Stimulated activated memory B cell treated with anti-CD40 and anti-IgM and Interleukin-4, amounts not matched to agents 10 μg/mL and 1 μg/mL and 100 μg/mL, for 72 hours (primary cell): ENCODE measurements at regions not wholly inside any gene's neighbourhood (a gene's known extent, or its start where the extent isn't known, plus 50 kb on each side); places are given as distances from the start of the nearest gene placed in this dataset.

Experiments
- ATAC-seq: fragments of 150-1000 bp; cut with Tn5 transposase; 2 replicates; pipeline ENCODE4 v1.10.0; 2021
- H3K27ac Mint-ChIP-seq: one replicate; pipeline ENCODE4 v1.8.0; 2022; ENCODE audit warnings: mild to moderate bottlenecking, mixed read lengths
- H3K27me3 Mint-ChIP-seq: one replicate; pipeline ENCODE4 v1.8.0; 2022; ENCODE audit warnings: mixed read lengths
- H3K36me3 Mint-ChIP-seq: one replicate; pipeline ENCODE4 v1.8.0; 2022; ENCODE audit warnings: mixed read lengths
- H3K4me1 Mint-ChIP-seq: one replicate; pipeline ENCODE4 v1.8.0; 2022; ENCODE audit warnings: mixed read lengths
- H3K4me3 Mint-ChIP-seq: one replicate; pipeline ENCODE4 v1.8.0; 2022; ENCODE audit warnings: mild to moderate bottlenecking, moderate library complexity, mixed read lengths
- H3K9me3 Mint-ChIP-seq: one replicate; pipeline ENCODE4 v1.8.0; 2022; ENCODE audit warnings: mixed read lengths

DNA sequence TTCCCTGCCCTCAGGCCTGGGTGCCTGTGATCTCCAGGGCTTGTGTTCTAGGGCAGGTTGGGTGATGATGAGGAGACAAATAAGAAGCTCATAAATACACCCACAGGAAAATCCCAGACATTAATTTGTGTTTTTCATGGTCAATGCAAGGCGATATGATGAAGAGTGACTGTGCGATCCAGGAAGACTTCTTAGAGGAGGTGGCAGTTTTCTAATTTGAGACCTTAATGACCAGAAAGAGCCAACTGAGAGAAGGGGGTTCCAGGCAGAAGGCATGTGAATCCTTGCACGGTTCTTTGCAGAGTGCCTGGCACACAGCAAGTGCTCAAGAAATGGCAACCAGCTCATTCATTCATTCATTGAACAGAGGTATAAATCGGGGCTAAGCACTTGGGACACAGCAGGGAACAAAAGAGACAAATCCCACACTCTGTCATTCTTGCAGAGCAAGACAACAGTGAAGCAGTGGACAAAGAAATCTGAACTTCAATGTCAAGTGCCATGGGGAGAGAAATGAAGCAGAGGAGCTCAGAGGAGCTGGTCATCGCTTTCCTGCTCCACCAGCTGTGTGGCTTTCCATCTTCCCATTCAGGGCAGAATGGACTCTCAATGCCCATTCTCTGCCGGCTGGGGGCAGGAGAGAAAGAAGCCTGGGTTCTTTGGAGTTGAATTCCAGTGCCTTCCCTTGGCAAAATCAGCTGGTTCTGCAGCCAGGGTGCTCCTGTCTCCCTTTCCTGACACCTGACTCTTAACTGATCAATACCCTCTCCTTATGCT, 128.3 kb downstream of the AACS start:
- no peak for ATAC-seq
- Mint-ChIP-seq H3K9me3 (no peaks in the 10 kb centered on the region), H3K27ac (no peak overlapping the region), H3K4me1 (no peaks in the 10 kb centered on the region), H3K27me3 (peaks cover 81% of the 10 kb centered on the region), H3K36me3 (no peaks in the 10 kb centered on the region), H3K4me3 (no peak overlapping the region)

DNA sequence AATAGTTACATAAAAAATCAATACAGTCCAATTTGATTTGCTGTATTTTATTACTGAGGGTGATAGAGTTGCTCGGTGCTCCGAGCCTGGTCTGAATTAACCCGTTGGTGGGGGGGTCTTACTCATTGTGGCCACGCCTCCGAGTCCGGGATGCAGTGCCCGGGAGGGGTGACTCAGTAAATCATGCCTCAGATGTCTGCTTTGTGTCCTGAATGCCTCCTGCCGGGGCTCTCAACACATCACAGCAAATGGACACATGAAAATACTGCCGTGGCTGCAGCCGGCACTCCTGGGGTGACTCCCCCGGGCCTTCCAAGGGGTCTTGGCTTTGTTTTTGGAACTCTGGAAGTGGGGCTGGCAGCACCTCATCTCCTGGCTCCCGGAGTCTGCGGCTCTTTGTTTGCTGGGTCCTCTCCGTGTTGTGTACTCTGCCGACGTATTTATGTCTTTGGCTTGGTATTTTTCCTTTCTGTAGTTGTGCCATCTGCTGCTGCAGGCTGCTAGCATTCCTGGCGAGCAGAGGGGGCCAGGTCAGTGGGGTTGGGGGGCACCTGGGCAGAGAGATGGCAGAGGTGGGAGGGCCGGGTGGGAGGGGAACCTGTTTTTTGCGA, 129.0 kb downstream of the AACS start:
- Mint-ChIP-seq H3K36me3 (no peaks in the 10 kb centered on the region), H3K27ac (no peak overlapping the region), H3K4me1 (no peaks in the 10 kb centered on the region), H3K9me3 (no peaks in the 10 kb centered on the region), H3K27me3 (peaks cover 81% of the 10 kb centered on the region), H3K4me3 (no peak overlapping the region)
- no peak for ATAC-seq

DNA sequence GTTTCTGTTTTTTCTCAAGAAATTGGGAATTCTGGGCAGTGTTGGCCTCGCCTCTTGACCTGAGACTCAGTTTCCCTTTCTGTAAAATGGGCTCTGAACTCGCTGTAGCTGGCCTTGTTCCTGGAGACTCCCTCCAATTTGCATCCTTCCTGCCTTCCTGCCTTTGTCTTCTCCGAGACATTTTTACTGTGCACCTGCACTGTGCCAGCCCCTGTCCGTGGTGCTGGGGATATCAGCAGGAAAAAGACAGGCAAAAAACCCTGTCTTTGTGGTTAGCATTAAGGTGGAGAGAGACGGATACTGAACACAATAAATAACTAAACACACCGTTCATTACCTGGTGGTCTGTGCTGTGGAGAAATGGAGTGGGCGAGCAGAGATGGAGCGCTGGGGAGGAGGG, 129.8 kb downstream of the AACS start:
- no peaks in the 10 kb centered on the region for H3K9me3 Mint-ChIP-seq
- H3K4me3 Mint-ChIP-seq: no peak overlapping the region
- H3K36me3 Mint-ChIP-seq: no peaks in the 10 kb centered on the region
- no peak for ATAC-seq
- H3K27ac Mint-ChIP-seq: no peak overlapping the region
- H3K27me3 Mint-ChIP-seq: peaks cover 81% of the 10 kb centered on the region
- no peaks in the 10 kb centered on the region for H3K4me1 Mint-ChIP-seq

DNA sequence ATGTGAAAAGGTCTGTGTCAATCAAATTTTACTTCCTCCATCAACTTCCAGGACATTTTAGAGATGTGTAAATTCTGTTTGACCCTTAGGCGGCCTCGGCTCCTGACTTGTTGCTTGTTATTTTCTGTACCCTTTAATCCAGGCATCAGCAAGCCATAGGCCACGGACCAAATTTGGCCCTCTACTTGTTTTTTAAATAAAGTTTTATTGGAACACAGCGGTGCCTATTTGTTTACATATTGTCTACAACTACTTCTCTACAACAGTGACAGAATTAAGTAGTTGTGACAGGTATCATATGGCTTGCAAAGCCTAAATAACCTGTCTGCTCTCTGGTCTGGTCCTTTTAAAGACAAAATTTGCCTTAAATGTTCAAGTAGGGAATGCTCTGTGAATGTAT, 132.1 kb downstream of the AACS start:
- no peaks in the 10 kb centered on the region for H3K4me1 Mint-ChIP-seq
- H3K9me3 Mint-ChIP-seq: peaks cover 4% of the 10 kb centered on the region
- no peak overlapping the region for H3K27ac Mint-ChIP-seq
- no peak for ATAC-seq
- H3K27me3 Mint-ChIP-seq: peaks cover 80% of the 10 kb centered on the region
- no peak overlapping the region for H3K4me3 Mint-ChIP-seq
- no peaks in the 10 kb centered on the region for H3K36me3 Mint-ChIP-seq

DNA sequence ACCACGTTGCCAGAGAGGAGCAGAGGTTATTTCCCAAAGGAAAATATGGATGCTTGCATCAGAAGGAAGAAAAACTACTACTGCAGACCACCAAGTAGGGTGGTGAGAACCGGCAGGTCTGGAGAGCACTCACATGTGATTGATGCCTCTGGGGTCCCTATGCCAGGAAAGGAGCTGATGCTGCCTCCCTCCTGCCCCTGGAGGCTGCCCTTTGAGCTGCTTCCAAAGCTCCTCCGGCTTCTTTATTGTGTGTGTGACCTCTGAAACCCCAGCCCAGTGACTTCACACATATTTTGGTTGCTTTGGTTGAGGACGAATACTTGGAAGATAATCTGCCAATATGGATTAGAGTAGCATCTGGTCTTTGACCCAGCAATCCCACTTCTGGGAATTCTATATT, 133.4 kb downstream of the AACS start:
- Mint-ChIP-seq H3K27me3 (peaks cover 71% of the 10 kb centered on the region), H3K4me1 (no peaks in the 10 kb centered on the region), H3K36me3 (no peaks in the 10 kb centered on the region), H3K27ac (no peak overlapping the region), H3K9me3 (peaks cover 4% of the 10 kb centered on the region), H3K4me3 (no peak overlapping the region)
- no peak for ATAC-seq

DNA sequence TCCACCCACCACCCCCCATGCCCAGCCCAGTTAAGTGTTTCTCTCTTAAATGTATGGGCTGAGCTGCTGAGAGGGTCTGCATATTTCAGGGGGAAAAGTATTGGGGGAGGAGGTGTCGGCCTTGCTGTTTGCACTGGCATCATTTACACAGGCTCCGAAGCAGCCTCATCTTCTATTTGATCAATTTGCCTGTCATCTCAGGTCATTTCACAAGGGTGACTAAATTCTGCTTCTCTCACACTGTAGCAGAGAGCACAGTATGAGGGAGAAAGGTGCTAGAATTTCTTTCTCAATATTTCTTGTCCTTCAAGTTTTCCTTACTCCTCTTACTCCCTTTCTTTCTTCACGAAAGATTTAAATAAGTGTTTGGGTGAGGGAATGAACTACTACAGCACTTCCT, 135.9 kb downstream of the AACS start:
- Mint-ChIP-seq H3K27me3 (peaks cover 49% of the 10 kb centered on the region), H3K36me3 (no peaks in the 10 kb centered on the region)

DNA sequence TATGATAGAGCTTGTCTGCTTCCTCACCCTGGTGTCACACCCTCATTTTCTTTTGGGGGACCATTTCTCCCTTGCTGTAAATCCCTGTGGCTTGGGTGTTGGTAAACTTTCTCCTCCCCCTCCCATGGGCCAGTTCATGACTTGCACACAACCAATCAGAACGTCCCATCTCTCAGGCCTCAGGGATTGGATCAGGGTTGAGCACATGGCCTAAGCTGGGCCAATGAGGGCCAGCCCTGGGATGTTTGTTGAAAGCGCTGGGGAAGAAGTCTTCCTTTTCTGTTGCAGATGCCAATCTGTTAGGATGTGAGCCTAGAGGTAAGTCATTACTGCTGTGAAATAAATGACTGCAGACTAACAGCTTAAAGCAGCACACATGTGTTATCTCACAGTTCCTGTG, 136.7 kb downstream of the AACS start:
- ATAC-seq: no peak
- Mint-ChIP-seq H3K36me3 (no peaks in the 10 kb centered on the region), H3K9me3 (peaks cover 4% of the 10 kb centered on the region), H3K27ac (no peak overlapping the region), H3K27me3 (peaks cover 54% of the 10 kb centered on the region), H3K4me1 (no peaks in the 10 kb centered on the region), H3K4me3 (no peak overlapping the region)

More for the DNA sequence above, 135.9 kb downstream of the AACS start:
- H3K4me3 Mint-ChIP-seq: no peak overlapping the region
- H3K9me3 Mint-ChIP-seq: peaks cover 4% of the 10 kb centered on the region
- no peaks in the 10 kb centered on the region for H3K4me1 Mint-ChIP-seq
- ATAC-seq: no peak
- no peak overlapping the region for H3K27ac Mint-ChIP-seq

DNA sequence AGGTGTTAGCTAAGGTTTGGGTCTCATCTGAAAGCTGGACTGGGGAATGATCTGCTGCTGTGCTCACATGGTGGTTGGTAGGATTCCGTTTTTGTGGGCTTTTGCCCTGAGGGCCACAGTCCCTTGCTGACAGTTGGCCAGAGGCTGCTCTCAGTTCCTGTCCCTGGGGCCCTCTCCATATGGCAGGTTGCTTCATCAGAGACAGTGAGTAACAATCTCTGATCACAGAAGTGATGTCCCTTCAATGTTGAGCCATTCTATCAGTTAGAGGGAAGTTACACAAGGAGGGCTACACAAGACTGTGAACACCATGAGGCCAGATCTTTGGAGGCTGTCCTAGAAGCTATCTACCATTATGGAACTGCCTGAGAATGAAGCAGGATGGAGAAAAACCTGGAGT, 137.2 kb downstream of the AACS start:
- Mint-ChIP-seq H3K27me3 (peaks cover 57% of the 10 kb centered on the region), H3K4me3 (no peak overlapping the region), H3K4me1 (no peaks in the 10 kb centered on the region), H3K9me3 (peaks cover 4% of the 10 kb centered on the region), H3K27ac (no peak overlapping the region), H3K36me3 (no peaks in the 10 kb centered on the region)
- ATAC-seq: no peak

DNA sequence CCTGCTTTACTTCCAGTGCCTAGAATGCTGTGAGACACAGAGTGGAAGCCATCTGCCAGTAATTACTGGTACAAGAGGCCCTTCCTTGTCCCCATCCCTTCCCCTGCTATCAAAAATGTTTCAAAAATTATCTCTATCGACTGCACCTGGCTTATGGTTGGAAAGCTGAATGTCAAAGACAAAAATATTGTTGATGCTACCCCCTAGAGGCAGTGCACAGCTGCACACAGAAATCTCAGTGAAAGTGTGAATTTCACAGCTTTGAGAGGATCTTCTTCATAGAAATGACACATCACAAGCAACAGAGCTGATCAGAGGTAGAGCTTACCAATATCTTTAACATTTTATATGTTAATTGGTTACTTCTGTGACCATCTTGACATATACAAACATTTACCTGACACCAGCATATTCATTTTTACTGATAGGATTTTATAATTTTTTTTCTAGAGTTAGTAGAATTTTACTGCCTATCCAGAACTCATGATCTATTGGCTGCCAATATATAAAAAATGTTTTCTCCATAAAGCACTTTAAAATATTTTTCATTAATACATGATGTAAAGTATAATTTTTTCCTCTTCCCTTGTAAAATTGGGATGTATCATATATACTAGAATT, 138.0 kb downstream of the AACS start:
- Mint-ChIP-seq H3K4me3 (no peak overlapping the region), H3K27ac (no peak overlapping the region), H3K9me3 (peaks cover 4% of the 10 kb centered on the region), H3K27me3 (peaks cover 63% of the 10 kb centered on the region), H3K36me3 (no peaks in the 10 kb centered on the region), H3K4me1 (no peaks in the 10 kb centered on the region)
- ATAC-seq: no peak

DNA sequence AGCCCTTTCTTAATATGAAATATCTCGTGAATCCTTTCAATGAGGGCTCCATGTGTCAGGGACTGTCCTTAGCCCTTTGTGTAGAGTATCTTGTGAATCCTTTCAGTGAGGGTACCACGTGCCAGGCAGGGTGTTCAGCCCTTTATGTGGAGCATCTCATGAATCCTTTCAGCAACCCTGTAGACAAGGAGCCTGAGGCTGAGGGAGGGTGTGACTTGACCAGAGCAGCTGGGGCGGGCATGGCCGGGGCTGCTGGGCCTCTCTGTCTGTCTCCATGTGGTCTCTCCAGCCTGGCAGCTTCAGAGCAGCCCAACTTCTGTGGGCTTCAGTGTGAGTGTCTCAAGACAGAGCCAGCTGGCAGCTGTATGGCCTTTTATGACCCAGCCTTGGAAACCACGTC, 140.2 kb downstream of the AACS start:
- Mint-ChIP-seq H3K36me3 (no peaks in the 10 kb centered on the region), H3K4me1 (no peaks in the 10 kb centered on the region), H3K27me3 (peaks cover 62% of the 10 kb centered on the region), H3K4me3 (no peak overlapping the region), H3K27ac (no peak overlapping the region), H3K9me3 (peaks cover 6% of the 10 kb centered on the region)
- ATAC-seq: no peak

DNA sequence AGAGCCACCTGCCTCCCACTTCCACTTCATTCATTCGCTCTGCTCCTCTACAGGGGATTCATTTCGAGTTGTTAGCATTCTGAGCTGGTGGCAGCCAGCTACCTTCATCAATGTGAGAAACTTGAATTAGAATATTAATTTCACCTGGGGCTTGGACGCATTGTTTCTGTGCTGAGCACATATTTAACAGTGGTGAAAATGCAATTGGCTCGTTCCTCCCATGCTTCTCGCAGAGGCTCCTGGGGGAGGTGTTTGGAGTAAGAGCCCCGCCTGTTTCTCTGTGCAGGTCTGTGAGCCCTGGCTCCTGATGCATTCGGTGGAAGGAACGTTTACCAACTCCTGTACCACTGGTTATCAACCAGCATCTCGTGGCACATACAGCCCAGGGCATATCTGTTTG, 141.5 kb downstream of the AACS start:
- Mint-ChIP-seq H3K27me3 (peaks cover 56% of the 10 kb centered on the region), H3K9me3 (peaks cover 4% of the 10 kb centered on the region), H3K4me3 (no peak overlapping the region), H3K36me3 (no peaks in the 10 kb centered on the region), H3K4me1 (no peaks in the 10 kb centered on the region), H3K27ac (no peak overlapping the region)
- no peak for ATAC-seq

DNA sequence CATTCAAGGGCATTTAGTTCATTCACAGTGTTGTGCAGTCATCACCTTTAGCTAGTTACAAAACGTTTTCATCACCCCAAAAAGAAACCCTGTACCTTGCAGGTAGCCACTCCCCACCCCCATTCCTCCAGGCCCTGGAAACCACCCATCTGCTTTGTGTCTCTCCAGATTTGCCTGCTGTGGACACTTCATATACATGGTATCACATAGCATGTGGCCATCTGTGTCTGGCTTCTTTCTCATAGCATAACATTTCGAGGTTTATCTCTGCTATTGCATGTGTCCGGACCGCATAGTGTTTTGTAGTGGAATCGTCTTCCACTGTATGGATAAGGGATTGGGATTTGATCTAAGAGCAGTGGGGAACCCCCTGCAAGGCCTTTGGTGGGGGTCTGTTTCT, 143.1 kb downstream of the AACS start:
- Mint-ChIP-seq H3K36me3 (no peaks in the 10 kb centered on the region), H3K27ac (no peak overlapping the region), H3K27me3 (peaks cover 52% of the 10 kb centered on the region), H3K4me3 (no peak overlapping the region), H3K9me3 (peaks cover 4% of the 10 kb centered on the region), H3K4me1 (no peaks in the 10 kb centered on the region)
- no peak for ATAC-seq

DNA sequence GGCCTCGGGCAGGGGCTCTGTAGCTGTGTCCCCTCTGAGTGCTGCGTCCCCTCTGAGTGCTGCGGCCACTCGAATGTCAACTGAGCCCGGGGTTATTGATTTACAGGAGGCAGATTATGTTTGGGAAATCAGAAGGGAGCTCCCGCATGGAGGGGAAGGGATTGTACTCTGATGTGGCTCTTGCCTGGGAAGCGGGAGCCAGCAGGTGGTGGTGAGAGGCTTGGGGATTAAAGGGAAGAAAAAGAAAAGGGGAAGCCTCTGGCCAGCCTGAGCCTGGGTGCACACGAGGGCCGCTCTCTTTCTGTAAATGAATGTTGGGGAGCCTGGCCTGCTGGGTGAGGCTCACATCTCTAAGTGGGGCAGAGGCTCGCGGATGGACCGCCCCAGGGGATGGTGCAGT, 143.7 kb downstream of the AACS start:
- Mint-ChIP-seq H3K27me3 (peaks cover 54% of the 10 kb centered on the region), H3K4me3 (no peak overlapping the region)

DNA sequence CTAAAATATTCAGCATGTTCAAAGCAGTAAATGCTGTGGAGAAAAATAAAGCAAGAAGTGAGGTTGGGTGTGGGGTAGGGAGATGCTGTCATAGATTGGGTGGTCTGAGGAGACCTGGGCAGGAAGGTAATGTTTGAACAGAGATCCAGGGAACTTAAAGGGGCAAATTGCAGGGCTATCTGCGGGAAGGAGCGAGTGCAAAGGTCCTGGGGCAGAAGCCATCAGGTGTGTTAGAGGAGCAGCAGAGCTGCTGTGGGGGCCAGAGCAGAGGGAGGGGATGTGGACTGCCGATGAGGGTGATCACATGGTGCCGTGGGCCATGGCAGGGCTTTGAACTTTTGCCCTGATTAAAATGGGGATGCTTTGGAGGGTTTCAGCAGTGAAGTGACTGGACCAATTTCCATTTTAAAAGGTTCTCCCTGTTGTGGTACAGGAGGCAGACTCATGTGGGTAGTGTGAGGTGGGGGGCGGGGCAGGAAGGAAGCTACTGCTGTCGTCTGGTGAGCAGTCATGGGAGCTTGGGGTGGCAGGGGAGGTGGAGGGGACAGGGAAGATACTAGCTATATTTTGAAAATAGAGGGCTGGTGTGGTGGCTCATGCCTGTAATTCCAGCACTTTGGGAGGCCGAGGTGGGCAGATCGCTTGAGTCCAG, 145.0 kb downstream of the AACS start:
- Mint-ChIP-seq H3K4me1 (no peaks in the 10 kb centered on the region), H3K36me3 (no peaks in the 10 kb centered on the region), H3K4me3 (no peak overlapping the region), H3K27ac (no peak overlapping the region), H3K27me3 (peaks cover 54% of the 10 kb centered on the region), H3K9me3 (peaks cover 7% of the 10 kb centered on the region)
- ATAC-seq: no peak

More for the DNA sequence above, 143.7 kb downstream of the AACS start:
- ATAC-seq: no peak
- H3K9me3 Mint-ChIP-seq: peaks cover 4% of the 10 kb centered on the region
- H3K4me1 Mint-ChIP-seq: no peaks in the 10 kb centered on the region
- H3K27ac Mint-ChIP-seq: no peak overlapping the region
- no peaks in the 10 kb centered on the region for H3K36me3 Mint-ChIP-seq

DNA sequence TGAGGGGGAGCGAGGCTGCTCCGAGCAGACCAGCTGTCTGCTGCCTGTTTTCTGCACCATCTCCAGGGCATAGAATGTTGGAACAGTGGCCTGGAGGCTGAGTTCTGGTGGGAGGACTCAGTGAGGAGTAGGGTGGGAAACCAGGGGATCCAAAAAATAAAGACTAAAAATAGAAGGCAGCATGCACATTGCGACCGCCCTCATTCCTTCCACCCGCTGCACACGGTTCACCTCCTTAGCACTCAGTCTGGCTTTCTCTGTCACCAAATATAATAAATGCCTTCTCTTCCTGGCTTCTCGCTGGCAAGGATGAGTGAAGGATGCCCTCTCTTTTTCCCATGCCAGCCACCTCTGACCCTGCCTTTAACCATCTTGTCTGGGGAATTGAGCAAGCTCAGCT, 146.2 kb downstream of the AACS start:
- Mint-ChIP-seq H3K36me3 (no peaks in the 10 kb centered on the region), H3K27me3 (peaks cover 48% of the 10 kb centered on the region), H3K27ac (no peak overlapping the region), H3K9me3 (peaks cover 7% of the 10 kb centered on the region), H3K4me1 (no peaks in the 10 kb centered on the region), H3K4me3 (no peak overlapping the region)
- no peak for ATAC-seq
